GM10248 (cell line): ENCODE measurements at regions not wholly inside any gene's neighbourhood (a gene's known extent, or its start where the extent isn't known, plus 50 kb on each side); places are given as distances from the start of the nearest gene placed in this dataset.

Experiments
- CTCF ChIA-PET: fragments of 300-600 bp; sonication (Branson Sonifier 250); formaldehyde crosslinking; extraction: SDS; loops from one replicate; lab custom pipeline; 2021; ENCODE audit warnings: antibody characterized with exemption; lab: Yijun Ruan, JAX
- POLR2A ChIA-PET: fragments of 350-650 bp; sonication (Branson Sonifier 250); formaldehyde crosslinking; extraction: SDS; loops from one replicate; lab custom pipeline; 2020; ENCODE audit warnings: antibody characterized with exemption; lab: Yijun Ruan, JAX
- DNase-seq: peaks from one replicate; pipeline ENCODE4 v3.0.0; 2012; ENCODE audit errors: extremely low spot score
- TF ChIP-seq, protein P1 (sequence below): IDR thresholded peaks from 2 replicates; pipeline ENCODE4 v1.5.1; 2012; ENCODE audit warnings: mild to moderate bottlenecking, low read depth; ENCODE audit errors: extremely low read depth, missing control alignments, control extremely low read depth

DNA sequence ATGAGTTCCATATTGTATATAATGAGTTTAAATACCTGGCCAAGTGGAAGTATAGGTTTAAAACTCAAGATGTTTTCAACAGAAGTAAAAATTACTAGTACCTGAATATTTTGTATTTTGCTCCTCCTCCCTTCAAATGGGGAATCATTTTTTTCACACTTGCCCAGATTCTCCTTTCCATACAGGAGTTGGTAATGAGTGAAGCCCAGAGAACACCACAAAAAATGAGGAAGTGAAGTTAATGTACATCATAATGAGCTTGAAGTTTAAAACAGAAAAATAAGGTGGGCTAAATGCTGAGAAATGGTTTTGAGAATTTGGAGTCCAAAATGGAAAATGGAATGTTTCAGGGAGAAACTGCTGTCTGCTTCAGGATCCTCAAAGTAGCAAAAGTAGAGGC, 364.8 kb upstream of the EMCN start:
- TF ChIP-seq, protein P1, sequence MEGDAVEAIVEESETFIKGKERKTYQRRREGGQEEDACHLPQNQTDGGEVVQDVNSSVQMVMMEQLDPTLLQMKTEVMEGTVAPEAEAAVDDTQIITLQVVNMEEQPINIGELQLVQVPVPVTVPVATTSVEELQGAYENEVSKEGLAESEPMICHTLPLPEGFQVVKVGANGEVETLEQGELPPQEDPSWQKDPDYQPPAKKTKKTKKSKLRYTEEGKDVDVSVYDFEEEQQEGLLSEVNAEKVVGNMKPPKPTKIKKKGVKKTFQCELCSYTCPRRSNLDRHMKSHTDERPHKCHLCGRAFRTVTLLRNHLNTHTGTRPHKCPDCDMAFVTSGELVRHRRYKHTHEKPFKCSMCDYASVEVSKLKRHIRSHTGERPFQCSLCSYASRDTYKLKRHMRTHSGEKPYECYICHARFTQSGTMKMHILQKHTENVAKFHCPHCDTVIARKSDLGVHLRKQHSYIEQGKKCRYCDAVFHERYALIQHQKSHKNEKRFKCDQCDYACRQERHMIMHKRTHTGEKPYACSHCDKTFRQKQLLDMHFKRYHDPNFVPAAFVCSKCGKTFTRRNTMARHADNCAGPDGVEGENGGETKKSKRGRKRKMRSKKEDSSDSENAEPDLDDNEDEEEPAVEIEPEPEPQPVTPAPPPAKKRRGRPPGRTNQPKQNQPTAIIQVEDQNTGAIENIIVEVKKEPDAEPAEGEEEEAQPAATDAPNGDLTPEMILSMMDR: no peak
- CTCF ChIA-PET: interaction anchor here (1.0 to 2.1 kb wide), 4 partner anchors 11 to 57 kb away, joined by 3 to 6 read pairs (median 4); no protein-coding TSS in a partner anchor
- POLR2A ChIA-PET: no interaction called here
- no peak for DNase-seq

- TF ChIP-seq, protein P1: no peak
Observed at GRCh38 chr4:100881283-100881682, 363.5 kb upstream of the EMCN start.

DNA sequence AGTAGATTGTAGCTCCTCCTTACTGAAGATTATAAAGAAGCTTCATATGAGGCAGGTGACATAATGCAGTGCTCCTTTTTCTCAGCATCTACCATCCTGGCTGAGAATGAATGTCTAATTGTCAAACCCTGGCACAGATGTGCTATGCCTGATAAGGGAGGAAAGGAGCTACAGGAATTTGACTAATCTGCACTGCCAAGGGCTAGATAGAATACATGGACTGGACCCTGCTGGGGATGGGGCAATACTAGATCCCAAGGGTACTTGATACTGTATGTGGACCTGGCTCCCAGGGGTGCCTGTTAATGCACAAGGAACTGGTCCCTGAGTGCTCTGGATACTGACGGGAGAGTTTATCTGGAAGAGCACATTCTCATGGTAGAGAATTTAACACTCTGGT, 362.2 kb upstream of the EMCN start:
- TF ChIP-seq, protein P1: no peak
- no peak for DNase-seq
- ChIA-PET POLR2A (no interaction called here), CTCF (interaction anchor here (2.1 kb wide), 1 partner anchor 20 kb away, joined by 5 read pairs; no protein-coding TSS in a partner anchor)

More at GRCh38 chr4:100881283-100881682, 363.5 kb upstream of the EMCN start:
- no peak for DNase-seq
- CTCF ChIA-PET: interaction anchor here (0.7 to 2.1 kb wide), 5 partner anchors 10 to 25 kb away, joined by 3 to 6 read pairs (median 3); no protein-coding TSS in a partner anchor
- POLR2A ChIA-PET: no interaction called here

DNA sequence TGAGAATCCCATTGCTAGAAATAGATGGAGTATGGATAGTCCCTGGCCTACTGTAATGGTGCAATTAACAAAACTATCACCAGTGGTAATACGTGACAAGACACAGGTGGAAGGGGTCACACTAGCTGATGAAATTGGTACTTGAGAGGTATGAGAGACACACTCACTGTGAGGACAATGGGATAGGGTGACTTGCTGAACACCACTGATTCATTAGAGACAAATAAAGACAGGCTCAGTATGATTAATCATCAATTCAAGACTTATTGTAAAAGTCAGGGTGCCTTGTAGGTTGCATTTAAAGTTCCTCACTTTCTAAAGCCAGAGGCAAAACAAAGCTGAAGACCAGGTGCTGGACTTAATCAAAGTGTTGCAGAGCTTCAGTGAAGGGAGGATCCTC, 361.6 kb upstream of the EMCN start:
- POLR2A ChIA-PET: interaction anchor here (0.6 kb wide), 1 partner anchor 121 kb away, joined by 3 read pairs; no protein-coding TSS in a partner anchor
- CTCF ChIA-PET: interaction anchor here (2.1 kb wide), 1 partner anchor 20 kb away, joined by 5 read pairs; no protein-coding TSS in a partner anchor
- TF ChIP-seq, protein P1: no peak
- no peak for DNase-seq

DNA sequence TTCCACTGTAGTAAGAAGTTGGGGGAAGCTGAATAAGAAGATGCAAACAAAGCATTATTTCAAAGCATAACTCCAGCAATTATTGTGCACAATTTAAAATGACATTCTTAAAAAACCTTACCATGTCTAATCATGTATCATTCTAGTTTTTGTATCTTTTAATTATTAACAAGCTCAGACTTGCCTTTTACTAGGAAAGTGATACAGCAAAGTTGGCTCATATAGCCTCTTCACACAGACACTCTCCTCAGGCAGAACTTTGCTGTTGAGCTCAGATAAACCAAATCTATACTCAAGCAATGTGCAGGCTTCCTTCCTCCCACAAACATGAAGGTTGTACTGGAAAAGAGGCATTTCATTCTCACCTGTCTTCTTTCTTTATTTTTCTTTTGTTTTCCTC, 358.7 kb upstream of the EMCN start:
- CTCF ChIA-PET: interaction anchor here (0.7 kb wide), 1 partner anchor 11 kb away, joined by 3 read pairs; no protein-coding TSS in a partner anchor
- TF ChIP-seq, protein P1: no peak
- POLR2A ChIA-PET: no interaction called here
- no peak for DNase-seq

DNA sequence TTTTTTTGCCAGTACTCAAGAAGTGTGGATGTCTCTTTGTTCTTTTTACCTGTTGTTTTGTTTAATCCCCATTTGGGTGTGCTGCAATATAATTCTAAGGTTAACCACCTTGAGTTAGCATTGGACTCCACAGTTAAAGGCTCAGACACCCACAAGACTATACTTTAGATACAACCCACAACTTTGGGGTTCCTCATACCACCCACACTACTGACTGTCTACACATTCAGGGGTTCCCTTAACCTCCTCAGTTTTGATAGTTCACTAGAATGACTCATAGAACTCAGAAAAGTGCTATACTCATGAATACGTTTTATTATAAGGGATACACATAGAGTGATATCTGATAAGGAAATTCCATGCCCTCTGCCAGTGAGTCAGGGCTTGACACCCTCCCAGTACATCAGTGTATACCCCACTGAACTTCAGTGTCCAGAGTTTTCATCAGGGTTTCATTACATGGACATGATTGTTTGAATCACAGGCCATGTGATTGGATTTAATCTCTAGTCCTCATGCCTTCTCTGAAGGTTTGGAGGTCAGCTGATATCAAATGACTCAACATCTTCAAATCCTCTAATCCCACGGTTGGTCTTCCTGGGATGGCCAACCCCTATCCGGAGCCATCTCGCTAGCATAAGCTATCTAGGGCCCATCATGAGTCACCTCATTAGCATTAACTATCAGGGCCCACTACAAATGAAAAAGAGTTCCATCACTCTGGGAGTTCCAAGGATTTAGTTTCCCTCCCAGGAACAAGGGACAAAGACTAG, 357.7 kb upstream of the EMCN start:
- CTCF ChIA-PET: no interaction called here
- POLR2A ChIA-PET: no interaction called here
- DNase-seq: no peak
- TF ChIP-seq, protein P1: no peak
